ENCODE measurements at regions not wholly inside any gene's neighbourhood (a gene's known extent, or its start where the extent isn't known, plus 50 kb on each side); places are given as distances from the start of the nearest gene placed in this dataset.

GRCh38 chr16:9446471-9447194 is 355.2 kb downstream of the HAPSTR1 start:
- TF ChIP-seq CTCF (IDR thresholded peaks at IDR 0.05 in 4 of 5, conservative IDR thresholded peaks at IDR 0.05 in 1 of 5) (no peak), POLR2A (IDR thresholded peaks at IDR 0.05) (no peak)
